Dendritic cell treated with granulocyte-macrophage colony-stimulating factor and Interleukin-4, amounts not matched to agents 40 ng/mL and 50 ng/mL, for 4 days (primary cell): ENCODE measurements at regions not wholly inside any gene's neighbourhood (a gene's known extent, or its start where the extent isn't known, plus 50 kb on each side); places are given as distances from the start of the nearest gene placed in this dataset.
"Not testable (repeated sequence)": the region's sequence is repeated elsewhere in the genome, so short reads cannot be mapped to it uniquely, and the experiment has no call there.

Experiments
- H3K27ac Mint-ChIP-seq: one replicate; pipeline ENCODE4 v1.8.0; 2022; ENCODE audit warnings: mild to moderate bottlenecking, mixed read lengths
- H3K27me3 Mint-ChIP-seq: one replicate; pipeline ENCODE4 v1.8.0; 2022; ENCODE audit warnings: mild to moderate bottlenecking, mixed read lengths
- H3K36me3 Mint-ChIP-seq: one replicate; pipeline ENCODE4 v1.8.0; 2022; ENCODE audit warnings: low read depth, mixed read lengths
- H3K4me1 Mint-ChIP-seq: one replicate; pipeline ENCODE4 v1.8.0; 2022; ENCODE audit warnings: low read depth, mixed read lengths
- H3K4me3 Mint-ChIP-seq: one replicate; pipeline ENCODE4 v1.8.0; 2022; ENCODE audit warnings: mild to moderate bottlenecking, moderate library complexity, mixed read lengths
- H3K9me3 Mint-ChIP-seq: one replicate; pipeline ENCODE4 v1.8.0; 2022; ENCODE audit warnings: mixed read lengths
- intact Hi-C: fragments of 100-400 bp; cut with micrococcal nuclease; formaldehyde crosslinking; loops from one replicate; pipeline ENCODE4 v1.15.0; 2022

- Mint-ChIP-seq H3K27ac (peak overlapping the region; percentile 85), H3K36me3 (no peaks in the 10 kb centered on the region), H3K9me3 (peaks cover 1% of the 10 kb centered on the region), H3K27me3 (no peaks in the 10 kb centered on the region), H3K4me1 (peaks cover 41% of the 10 kb centered on the region), H3K4me3 (peak overlapping the region; percentile 39)
- intact Hi-C loops = no loop called here
Measured at GRCh38 chrX:9279234-9279544, 185.7 kb upstream of the TBL1X start.

- intact Hi-C loops = no loop called here
- Mint-ChIP-seq H3K4me1 (peaks cover 45% of the 10 kb centered on the region), H3K36me3 (no peaks in the 10 kb centered on the region), H3K27ac (no peak overlapping the region), H3K4me3 (no peak overlapping the region), H3K27me3 (no peaks in the 10 kb centered on the region), H3K9me3 (no peaks in the 10 kb centered on the region)
Measured at GRCh38 chrX:9280831-9281230, 184.0 kb upstream of the TBL1X start.

- Mint-ChIP-seq H3K4me1 (peaks cover 52% of the 10 kb centered on the region), H3K4me3 (no peak overlapping the region), H3K27me3 (no peaks in the 10 kb centered on the region), H3K36me3 (no peaks in the 10 kb centered on the region), H3K27ac (peak overlapping the region; percentile 43), H3K9me3 (no peaks in the 10 kb centered on the region)
- intact Hi-C loops = no loop called here
Measured at GRCh38 chrX:9282325-9282724, 182.5 kb upstream of the TBL1X start.

GRCh38 chrX:9285342-9285771 lies 179.5 kb upstream of the TBL1X start:
- no peak overlapping the region for H3K27ac Mint-ChIP-seq
- no peaks in the 10 kb centered on the region for H3K27me3 Mint-ChIP-seq
- no peaks in the 10 kb centered on the region for H3K9me3 Mint-ChIP-seq
- no peak overlapping the region for H3K4me3 Mint-ChIP-seq
- intact Hi-C loops = no loop called here
- H3K36me3 Mint-ChIP-seq = no peaks in the 10 kb centered on the region
- peaks cover 36% of the 10 kb centered on the region for H3K4me1 Mint-ChIP-seq

GRCh38 chrX:9286234-9286633 lies 178.6 kb upstream of the TBL1X start:
- intact Hi-C loops = no loop called here
- no peak overlapping the region for H3K4me3 Mint-ChIP-seq
- H3K4me1 Mint-ChIP-seq = peaks cover 31% of the 10 kb centered on the region
- peaks cover 4% of the 10 kb centered on the region for H3K27me3 Mint-ChIP-seq
- H3K36me3 Mint-ChIP-seq = no peaks in the 10 kb centered on the region
- no peaks in the 10 kb centered on the region for H3K9me3 Mint-ChIP-seq
- no peak overlapping the region for H3K27ac Mint-ChIP-seq

GRCh38 chrX:9291629-9292028 lies 173.2 kb upstream of the TBL1X start:
- intact Hi-C loops = no loop called here
- Mint-ChIP-seq H3K27me3 (peaks cover 31% of the 10 kb centered on the region), H3K36me3 (no peaks in the 10 kb centered on the region), H3K4me1 (peaks cover 11% of the 10 kb centered on the region), H3K9me3 (no peaks in the 10 kb centered on the region), H3K4me3 (peak overlapping the region; percentile 37), H3K27ac (no peak overlapping the region)

GRCh38 chrX:9293051-9293496 lies 171.8 kb upstream of the TBL1X start:
- Mint-ChIP-seq H3K9me3 (no peaks in the 10 kb centered on the region), H3K36me3 (no peaks in the 10 kb centered on the region), H3K4me1 (peaks cover 11% of the 10 kb centered on the region), H3K4me3 (no peak overlapping the region), H3K27ac (no peak overlapping the region), H3K27me3 (peaks cover 31% of the 10 kb centered on the region)
- intact Hi-C loops = no loop called here

- Mint-ChIP-seq H3K9me3 (no peaks in the 10 kb centered on the region), H3K27ac (no peak overlapping the region), H3K36me3 (no peaks in the 10 kb centered on the region), H3K4me3 (no peak overlapping the region), H3K27me3 (peaks cover 31% of the 10 kb centered on the region), H3K4me1 (peaks cover 11% of the 10 kb centered on the region)
- intact Hi-C loops = no loop called here
Measured at GRCh38 chrX:9293903-9294302, 171.0 kb upstream of the TBL1X start.

GRCh38 chrX:9295551-9295950 lies 169.3 kb upstream of the TBL1X start:
- no peak overlapping the region for H3K27ac Mint-ChIP-seq
- H3K27me3 Mint-ChIP-seq = peaks cover 33% of the 10 kb centered on the region
- no peak overlapping the region for H3K4me3 Mint-ChIP-seq
- H3K4me1 Mint-ChIP-seq = peaks cover 14% of the 10 kb centered on the region
- H3K36me3 Mint-ChIP-seq = no peaks in the 10 kb centered on the region
- intact Hi-C loops = no loop called here
- H3K9me3 Mint-ChIP-seq = no peaks in the 10 kb centered on the region

GRCh38 chrX:9298221-9298620 lies 166.6 kb upstream of the TBL1X start:
- intact Hi-C loops = no loop called here
- Mint-ChIP-seq H3K9me3 (no peaks in the 10 kb centered on the region), H3K27me3 (peaks cover 16% of the 10 kb centered on the region), H3K27ac (peak overlapping the region; percentile 58), H3K4me1 (peaks cover 16% of the 10 kb centered on the region), H3K36me3 (no peaks in the 10 kb centered on the region), H3K4me3 (no peak overlapping the region)

GRCh38 chrX:9299681-9300080 lies 165.2 kb upstream of the TBL1X start:
- H3K27me3 Mint-ChIP-seq, H3K36me3 Mint-ChIP-seq, intact Hi-C loops, H3K27ac Mint-ChIP-seq, H3K4me3 Mint-ChIP-seq, H3K9me3 Mint-ChIP-seq: not testable (repeated sequence)
- peaks cover 11% of the 10 kb centered on the region for H3K4me1 Mint-ChIP-seq

- no peak overlapping the region for H3K27ac Mint-ChIP-seq
- H3K4me3 Mint-ChIP-seq = no peak overlapping the region
- H3K9me3 Mint-ChIP-seq = no peaks in the 10 kb centered on the region
- H3K36me3 Mint-ChIP-seq = no peaks in the 10 kb centered on the region
- peaks cover 5% of the 10 kb centered on the region for H3K4me1 Mint-ChIP-seq
- H3K27me3 Mint-ChIP-seq = peaks cover 2% of the 10 kb centered on the region
- intact Hi-C loops = no loop called here
Measured at GRCh38 chrX:9301836-9302235, 163.0 kb upstream of the TBL1X start.

GRCh38 chrX:9302381-9302780 lies 162.5 kb upstream of the TBL1X start:
- intact Hi-C loops = no loop called here
- Mint-ChIP-seq H3K4me3 (no peak overlapping the region), H3K36me3 (no peaks in the 10 kb centered on the region), H3K9me3 (no peaks in the 10 kb centered on the region), H3K27me3 (peaks cover 2% of the 10 kb centered on the region), H3K4me1 (peaks cover 5% of the 10 kb centered on the region), H3K27ac (no peak overlapping the region)

GRCh38 chrX:9308426-9308825 lies 156.4 kb upstream of the TBL1X start:
- H3K4me3 Mint-ChIP-seq = no peak overlapping the region
- H3K36me3 Mint-ChIP-seq = no peaks in the 10 kb centered on the region
- H3K4me1 Mint-ChIP-seq = no peaks in the 10 kb centered on the region
- no peak overlapping the region for H3K27ac Mint-ChIP-seq
- intact Hi-C loops = no loop called here
- H3K27me3 Mint-ChIP-seq = no peaks in the 10 kb centered on the region
- no peaks in the 10 kb centered on the region for H3K9me3 Mint-ChIP-seq

- no peak overlapping the region for H3K4me3 Mint-ChIP-seq
- intact Hi-C loops = loop anchor here (10.0 kb wide), 1 partner anchor 336 kb away; no protein-coding TSS in a partner anchor
- no peaks in the 10 kb centered on the region for H3K27me3 Mint-ChIP-seq
- no peaks in the 10 kb centered on the region for H3K36me3 Mint-ChIP-seq
- no peaks in the 10 kb centered on the region for H3K9me3 Mint-ChIP-seq
- no peak overlapping the region for H3K27ac Mint-ChIP-seq
- no peaks in the 10 kb centered on the region for H3K4me1 Mint-ChIP-seq
Measured at GRCh38 chrX:9310616-9311015, 154.2 kb upstream of the TBL1X start.
